Fibroblast of the aortic adventitia (primary cell): ENCODE measurements at regions not wholly inside any gene's neighbourhood (a gene's known extent, or its start where the extent isn't known, plus 50 kb on each side); places are given as distances from the start of the nearest gene placed in this dataset.

ENCODE experiments used
- DNase-seq: peaks from one replicate; pipeline ENCODE4 v3.0.0-alpha.2; 2010; ENCODE audit warnings: low read depth
- H3K4me3 ChIP-seq: 2 replicates; pipeline ENCODE4 v1.5.1; 2011; ENCODE audit warnings: low read depth, mild to moderate bottlenecking, control low read depth, low read length, moderate library complexity
- CTCF ChIP-seq: IDR thresholded peaks from 2 replicates; pipeline ENCODE4 v1.5.1; 2011; ENCODE audit warnings: mild to moderate bottlenecking, low read length, control low read depth, inconsistent platforms; ENCODE audit not compliant: insufficient read depth

DNA sequence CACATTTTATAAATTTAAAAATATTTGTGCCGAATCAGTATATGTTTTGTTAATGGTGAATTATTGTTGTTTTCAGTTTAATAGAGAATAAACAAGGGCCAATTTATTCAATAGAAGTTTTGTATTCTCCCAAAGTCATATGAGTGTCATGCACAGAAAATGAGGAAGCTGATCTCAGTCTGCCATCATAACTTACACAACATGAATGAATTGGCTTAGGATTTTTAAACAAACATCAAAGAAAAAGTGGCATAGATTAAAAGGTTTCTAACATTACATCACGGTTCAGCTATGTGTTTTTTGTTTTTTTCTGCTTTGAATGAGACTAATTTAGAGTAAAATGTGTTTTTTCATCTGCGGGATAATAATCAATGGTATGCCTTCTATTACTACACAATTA, 123.4 kb upstream of the CTNNA2 start:
- TF ChIP-seq CTCF: no peak
- no peak for DNase-seq
- no peak overlapping the region for H3K4me3 ChIP-seq

DNA sequence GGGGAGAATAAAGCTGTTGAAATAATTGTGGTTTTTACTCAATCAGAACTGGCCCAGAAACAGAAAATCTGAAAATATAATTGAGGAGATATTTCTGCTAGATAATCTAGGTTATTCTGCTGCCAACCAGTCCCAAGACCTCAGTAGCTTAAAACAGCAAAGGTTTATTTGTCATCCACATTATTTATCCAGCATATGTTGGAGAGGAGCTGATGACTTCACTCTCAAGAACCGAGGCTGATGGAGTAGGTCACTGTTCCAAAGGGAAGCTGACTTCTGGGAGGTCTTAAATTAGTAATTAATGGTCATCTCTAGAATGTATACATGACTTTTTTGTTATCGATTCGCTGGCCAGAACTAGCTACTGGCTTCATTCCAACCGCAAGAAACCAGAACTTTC, 124.8 kb upstream of the CTNNA2 start:
- no peak for DNase-seq
- no peak overlapping the region for H3K4me3 ChIP-seq
- TF ChIP-seq CTCF: no peak

DNA sequence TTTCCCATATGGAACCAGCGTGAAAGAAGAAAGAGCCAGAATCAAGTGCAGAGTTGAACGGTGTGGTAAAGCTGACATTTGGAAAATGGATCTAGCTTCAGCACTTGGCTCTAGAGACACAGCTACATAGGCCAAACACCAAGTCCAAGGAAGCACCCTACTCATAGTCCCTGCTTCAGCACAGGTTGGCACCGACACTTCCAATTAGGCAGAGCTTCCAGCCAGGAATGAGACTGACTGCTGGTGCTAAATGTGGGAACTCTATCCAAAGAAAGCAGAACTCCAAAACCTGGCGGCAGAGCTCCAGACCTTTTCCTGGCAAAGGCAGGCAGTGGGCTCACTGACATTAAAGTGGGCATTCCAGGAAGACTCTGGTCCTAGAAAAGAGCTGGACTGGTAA, 125.4 kb upstream of the CTNNA2 start:
- no peak for TF ChIP-seq CTCF
- no peak for DNase-seq
- H3K4me3 ChIP-seq: no peak overlapping the region

- H3K4me3 ChIP-seq: no peak overlapping the region
- DNase-seq: no peak
- TF ChIP-seq CTCF: no peak
These were observed 129.2 kb upstream of the CTNNA2 start for GRCh38 chr2:79383681-79384080.

DNA sequence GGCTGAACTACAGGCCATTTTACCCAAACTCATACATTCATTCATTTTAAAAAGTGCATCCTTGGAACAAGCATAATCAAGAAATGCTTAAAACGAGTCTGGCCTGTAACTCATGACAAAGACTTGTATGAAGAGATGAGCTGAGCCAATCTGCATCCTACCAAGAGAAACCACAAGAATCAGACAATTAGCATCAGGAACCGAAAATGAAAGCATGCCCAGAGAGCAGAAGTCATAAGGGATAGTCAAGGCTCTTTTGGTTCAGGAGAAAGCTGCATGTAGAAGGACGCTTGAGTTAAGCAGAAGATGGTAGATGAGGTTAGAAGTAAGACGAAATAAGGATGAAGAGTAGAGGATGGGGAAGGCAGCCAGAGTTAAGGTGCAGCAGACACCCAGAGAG, 137.0 kb upstream of the CTNNA2 start:
- DNase-seq: no peak
- H3K4me3 ChIP-seq: no peak overlapping the region
- TF ChIP-seq CTCF: no peak

- no peak for TF ChIP-seq CTCF
- no peak overlapping the region for H3K4me3 ChIP-seq
These were observed 139.3 kb upstream of the CTNNA2 start for GRCh38 chr2:79373358-79374130.

More at GRCh38 chr2:79373358-79374130, 139.3 kb upstream of the CTNNA2 start:
- no peak for DNase-seq
